ENCODE measurements at regions not wholly inside any gene's neighbourhood (a gene's known extent, or its start where the extent isn't known, plus 50 kb on each side); places are given as distances from the start of the nearest gene placed in this dataset.

- H3K4me3 ChIP-seq (ENCODE audit: low read length) = no peak overlapping the region
- TF ChIP-seq CTCF (conservative IDR thresholded peaks at IDR 0.05; ENCODE audit: low read length) = no peak
- DNase-seq (ENCODE audit: low read depth) = peak; percentile 14
Measured at GRCh38 chr3:38966811-38967692, 84.7 kb downstream of the SCN11A start.

- TF ChIP-seq CTCF (conservative IDR thresholded peaks at IDR 0.05; ENCODE audit: low read length) = no peak
- DNase-seq (ENCODE audit: low read depth) = peak; percentile 49
- no peak overlapping the region for H3K4me3 ChIP-seq (ENCODE audit: low read length)
Measured at GRCh38 chr3:38964646-38965045, 87.1 kb downstream of the SCN11A start.

- TF ChIP-seq CTCF (conservative IDR thresholded peaks at IDR 0.05; ENCODE audit: low read length) = no peak
- H3K4me3 ChIP-seq (ENCODE audit: low read length) = no peak overlapping the region
- DNase-seq (ENCODE audit: low read depth) = no peak
Measured at GRCh38 chr3:38964204-38964603, 87.5 kb downstream of the SCN11A start.

GRCh38 chr3:38960953-38961622, 90.7 kb downstream of the SCN11A start:
- TF ChIP-seq CTCF (conservative IDR thresholded peaks at IDR 0.05; ENCODE audit: low read length) = peak; percentile 81
- peak; percentile 54 for DNase-seq (ENCODE audit: low read depth)

GRCh38 chr3:38960042-38960622, 91.6 kb downstream of the SCN11A start:
- no peak overlapping the region for H3K4me3 ChIP-seq (ENCODE audit: low read length)
- TF ChIP-seq CTCF (conservative IDR thresholded peaks at IDR 0.05; ENCODE audit: low read length) = no peak
- DNase-seq (ENCODE audit: low read depth) = no peak

More at GRCh38 chr3:38960953-38961622, 90.7 kb downstream of the SCN11A start:
- no peak overlapping the region for H3K4me3 ChIP-seq (ENCODE audit: low read length)

GRCh38 chr3:38958026-38958720, 93.6 kb downstream of the SCN11A start:
- DNase-seq (ENCODE audit: low read depth) = no peak
- no peak overlapping the region for H3K4me3 ChIP-seq (ENCODE audit: low read length)
- no peak for TF ChIP-seq CTCF (conservative IDR thresholded peaks at IDR 0.05; ENCODE audit: low read length)
